ENCODE measurements at regions not wholly inside any gene's neighbourhood (a gene's known extent, or its start where the extent isn't known, plus 50 kb on each side); places are given as distances from the start of the nearest gene placed in this dataset.

- no peak overlapping the region for H3K14ac ChIP-seq (ENCODE audit: insufficient read depth, low read length)
- H3K4me2 ChIP-seq (ENCODE audit: insufficient read depth, insufficient read length, low read length) = no peak overlapping the region
- Mint-ChIP-seq H3K4me3 (no peak overlapping the region), H3K4me1 (peaks cover 4 to 10% of the 10 kb centered on the region in 2 experiments; a peak in 2 of 4 replicates), H3K36me3 (ENCODE audit: insufficient read depth in 1 of 3, low read depth in 3 of 3) (peaks cover 7 to 24% (median 18%) of the 10 kb centered on the region in 3 experiments; a peak in 6 of 7 replicates), H3K27me3 (ENCODE audit: low read depth) (peaks cover 9% of the 10 kb centered on the region), H3K9me3 (peaks cover 32 to 36% of the 10 kb centered on the region in 2 experiments), H3K27ac (no peak overlapping the region)
- no peak overlapping the region for H2BK12ac ChIP-seq (ENCODE audit: insufficient read length, low read depth, low read length)
- H2BK20ac ChIP-seq (ENCODE audit: low read depth, low read length, poor library complexity, severe bottlenecking) = no peak overlapping the region
- no peak for TF ChIP-seq CTCF (conservative IDR thresholded peaks at IDR 0.05)
- no peak overlapping the region for H2BK15ac ChIP-seq (ENCODE audit: low read depth, low read length)
- H3K23ac ChIP-seq (ENCODE audit: insufficient read length, low read depth, low read length) = no peak overlapping the region
- no peak overlapping the region for H3K9ac ChIP-seq (ENCODE audit: extremely low read depth, insufficient read length, low read length)
- no peaks in the 10 kb centered on the region for H3K27me3 ChIP-seq (ENCODE audit: insufficient read depth, low read length)
- H2AFZ ChIP-seq (ENCODE audit: low read length) = no peak overlapping the region
- H4K20me1 ChIP-seq (ENCODE audit: control insufficient read depth, insufficient read depth, insufficient read length) = no peaks in the 10 kb centered on the region
- H4K91ac ChIP-seq (ENCODE audit: insufficient read length, low read depth, low read length) = no peak overlapping the region
- H3K79me2 ChIP-seq (ENCODE audit: insufficient read depth, low read length) = no peaks in the 10 kb centered on the region
- no peak overlapping the region for H3K56ac ChIP-seq (ENCODE audit: insufficient read length, low read depth, low read length)
- H2AK5ac ChIP-seq (ENCODE audit: insufficient read length, low read length) = no peak overlapping the region
- no peaks in the 10 kb centered on the region for H3K4me1 ChIP-seq (ENCODE audit: insufficient read depth, low read length)
- H3K27ac ChIP-seq (ENCODE audit: insufficient read length, low read depth, low read length) = no peak overlapping the region
- no peak overlapping the region for H2BK120ac ChIP-seq (ENCODE audit: low read depth, low read length, poor library complexity, severe bottlenecking)
- H3K23me2 ChIP-seq (ENCODE audit: insufficient read length, low read depth, low read length, poor library complexity, severe bottlenecking) = no peaks in the 10 kb centered on the region
- no peak overlapping the region for H3K4ac ChIP-seq (ENCODE audit: low read depth, low read length)
- WGBS (ENCODE audit: extremely low coverage, insufficient read length, low lambda C conversion rate) = no CpG with 5 or more reads among the region's 3 CpGs
- no peak overlapping the region for H2BK5ac ChIP-seq (ENCODE audit: insufficient read length, low read length)
- H3K79me1 ChIP-seq (ENCODE audit: insufficient read depth, low read depth, low read length, poor library complexity, severe bottlenecking) = no peaks in the 10 kb centered on the region
- no peak overlapping the region for H4K5ac ChIP-seq (ENCODE audit: insufficient read length, low read depth, low read length)
- no peak for DNase-seq
- no peak overlapping the region for H3K18ac ChIP-seq (ENCODE audit: insufficient read length, low read depth, low read length)
- peaks cover 8% of the 10 kb centered on the region for H3K9me3 ChIP-seq (ENCODE audit: control insufficient read depth, low read depth, low read length)
- H4K8ac ChIP-seq (replicated peaks; ENCODE audit: insufficient read length, low read depth, low read length) = no peak overlapping the region
- no peak overlapping the region for H3T11ph ChIP-seq (ENCODE audit: low read length)
Measured at GRCh38 chr3:197407526-197407925, 109.1 kb upstream of the DLG1 start.

All from H9 (cell line).